GM20000 (cell line): ENCODE measurements at regions not wholly inside any gene's neighbourhood (a gene's known extent, or its start where the extent isn't known, plus 50 kb on each side); places are given as distances from the start of the nearest gene placed in this dataset.

ENCODE experiments used
- DNase-seq: peaks from one replicate; pipeline ENCODE4 v3.0.0; 2012; ENCODE audit warnings: low spot score
- CTCF ChIP-seq: IDR thresholded peaks from 2 replicates; pipeline ENCODE4 v1.5.1; 2012; ENCODE audit warnings: mild to moderate bottlenecking, control low read depth; ENCODE audit errors: extremely low read depth, missing control alignments

GRCh38 chr6:9422138-9422537 lies 986.8 kb upstream of the SLC35B3 start:
- TF ChIP-seq CTCF: no peak
- no peak for DNase-seq

- no peak for DNase-seq
- no peak for TF ChIP-seq CTCF
These were observed 985.1 kb upstream of the SLC35B3 start for GRCh38 chr6:9420316-9421015.

GRCh38 chr6:9417400-9417799 lies 982.1 kb upstream of the SLC35B3 start:
- TF ChIP-seq CTCF: no peak

GRCh38 chr6:9412951-9413559 lies 977.7 kb upstream of the SLC35B3 start:
- TF ChIP-seq CTCF: peak; percentile 27

More at GRCh38 chr6:9417400-9417799, 982.1 kb upstream of the SLC35B3 start:
- DNase-seq: no peak

GRCh38 chr6:9409126-9409525 lies 973.8 kb upstream of the SLC35B3 start:
- TF ChIP-seq CTCF: no peak
- DNase-seq: no peak

More at GRCh38 chr6:9412951-9413559, 977.7 kb upstream of the SLC35B3 start:
- DNase-seq: peak; percentile 19

- DNase-seq: no peak
- no peak for TF ChIP-seq CTCF
These were observed 973.2 kb upstream of the SLC35B3 start for GRCh38 chr6:9408402-9409117.

GRCh38 chr6:9405825-9406224 lies 970.5 kb upstream of the SLC35B3 start:
- DNase-seq: no peak

More at GRCh38 chr6:9405825-9406224, 970.5 kb upstream of the SLC35B3 start:
- no peak for TF ChIP-seq CTCF
